NT2/D1 (cell line): ENCODE measurements at regions not wholly inside any gene's neighbourhood (a gene's known extent, or its start where the extent isn't known, plus 50 kb on each side); places are given as distances from the start of the nearest gene placed in this dataset.

Experiments used
- SUZ12 ChIP-seq: IDR thresholded peaks from 2 replicates; pipeline ENCODE4 v1.6.1; 2011; ENCODE audit not compliant: insufficient read length, insufficient read depth; ENCODE audit errors: extremely low read depth
- YY1 ChIP-seq: IDR thresholded peaks from 2 replicates; pipeline ENCODE4 v1.6.1; 2011; ENCODE audit not compliant: insufficient read length, insufficient read depth
- ZNF274 ChIP-seq: IDR thresholded peaks from 2 replicates; pipeline ENCODE4 v1.6.1; 2011; ENCODE audit warnings: mild to moderate bottlenecking, low read depth, low read length

- TF ChIP-seq ZNF274 (no peak), YY1 (no peak), SUZ12 (no peak)
These were observed 253.8 kb upstream of the DMD start for GRCh38 chrX:33465137-33465536.
